GM18508 (cell line): ENCODE measurements at regions not wholly inside any gene's neighbourhood (a gene's known extent, or its start where the extent isn't known, plus 50 kb on each side); places are given as distances from the start of the nearest gene placed in this dataset.
"Not testable (repeated sequence)": the region's sequence is repeated elsewhere in the genome, so short reads cannot be mapped to it uniquely, and the experiment has no call there.

Experiments
- ATAC-seq: cut with Tn5 transposase; IDR thresholded peaks from one replicate; pipeline ENCODE4 v1.9.1; 2021; ENCODE audit warnings: moderate number of reproducible peaks; ENCODE audit not compliant: insufficient read depth, unreplicated experiment

DNA sequence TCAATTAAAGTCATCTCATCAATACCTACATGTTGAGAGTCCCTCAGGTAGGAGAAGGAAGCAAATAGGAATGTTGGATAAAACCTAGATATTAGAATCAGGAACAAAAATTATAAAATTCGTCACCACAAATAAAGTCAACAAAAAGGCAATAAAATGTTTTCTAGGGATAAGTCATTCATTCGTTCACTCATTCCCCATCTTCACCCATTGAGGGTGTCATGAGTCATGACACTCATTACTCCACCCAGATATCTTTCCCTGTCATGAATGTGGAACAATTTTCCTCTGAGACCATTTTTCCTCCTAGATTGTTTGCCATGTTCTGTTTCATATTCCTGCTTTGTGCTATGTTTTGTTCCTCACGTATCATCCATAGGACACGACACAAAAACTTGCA, 50.9 kb upstream of the OLIG3 start:
- ATAC-seq, result no peak

- no peak for ATAC-seq
Measured at GRCh38 chr6:137547186-137547585, 53.0 kb upstream of the OLIG3 start.

DNA sequence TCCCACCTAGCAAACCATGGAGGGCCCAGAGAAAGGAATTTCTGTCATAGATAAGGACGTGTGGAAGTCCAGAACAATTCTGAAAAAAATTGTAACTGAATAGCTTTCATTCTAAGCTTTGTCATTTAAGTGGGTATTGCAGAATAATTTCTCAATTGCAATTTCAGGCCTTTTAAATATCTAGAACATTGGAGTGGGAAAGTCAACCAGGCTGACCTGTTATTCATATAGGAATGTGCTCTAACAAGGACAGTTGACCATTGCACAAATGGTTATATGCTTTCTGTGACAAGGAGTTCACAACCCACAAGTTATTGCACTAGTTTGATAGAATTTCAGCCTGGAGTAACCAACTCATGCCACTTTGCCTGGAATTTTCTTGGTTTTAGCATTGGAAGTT, 53.4 kb upstream of the OLIG3 start:
- no peak for ATAC-seq

GRCh38 chr6:137549106-137549505, 54.9 kb upstream of the OLIG3 start:
- ATAC-seq, result no peak

DNA sequence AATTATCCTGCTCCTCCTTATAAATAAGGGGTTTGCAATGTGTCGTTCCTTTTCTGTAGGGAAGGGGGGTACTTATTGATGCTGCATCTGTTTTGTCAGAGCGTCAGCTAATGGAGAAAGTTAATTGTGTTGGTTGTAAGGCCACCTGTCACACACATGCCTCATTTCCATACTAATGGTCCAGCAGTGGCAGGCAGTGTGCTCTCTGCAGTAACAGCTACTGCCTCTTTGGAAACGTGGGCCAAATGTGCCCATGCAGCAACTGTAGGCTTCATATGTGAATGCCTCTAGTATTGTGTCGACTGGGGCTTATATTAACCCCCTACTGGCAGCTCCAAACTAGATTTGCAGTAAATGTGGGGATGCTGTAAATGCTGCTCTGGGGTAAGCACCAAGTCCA, 56.3 kb upstream of the OLIG3 start:
- no peak for ATAC-seq

- no peak for ATAC-seq
Measured at GRCh38 chr6:137552146-137552545, 58.0 kb upstream of the OLIG3 start.

DNA sequence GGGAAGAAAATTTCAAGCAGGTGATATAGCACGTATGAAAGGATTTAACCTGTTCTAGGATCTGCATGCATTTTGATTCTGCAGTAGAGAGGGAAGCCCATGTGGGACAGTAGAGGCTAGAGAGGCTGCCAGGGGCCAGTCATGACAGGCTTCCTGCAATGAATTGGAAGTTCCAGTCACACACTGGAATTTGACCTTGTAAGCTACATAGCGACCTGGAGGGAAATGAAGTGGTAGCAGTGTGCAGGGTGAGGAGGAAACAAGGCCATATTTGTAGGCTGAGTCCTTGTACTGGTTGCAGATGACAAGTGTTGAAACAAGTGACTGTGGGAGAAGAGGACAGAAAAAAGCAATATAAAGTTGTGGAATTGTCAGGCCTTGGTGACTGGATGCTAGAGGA, 58.6 kb upstream of the OLIG3 start:
- no peak for ATAC-seq

- not testable (repeated sequence) for ATAC-seq
Measured at GRCh38 chr6:137559521-137560183, 65.5 kb upstream of the OLIG3 start.

DNA sequence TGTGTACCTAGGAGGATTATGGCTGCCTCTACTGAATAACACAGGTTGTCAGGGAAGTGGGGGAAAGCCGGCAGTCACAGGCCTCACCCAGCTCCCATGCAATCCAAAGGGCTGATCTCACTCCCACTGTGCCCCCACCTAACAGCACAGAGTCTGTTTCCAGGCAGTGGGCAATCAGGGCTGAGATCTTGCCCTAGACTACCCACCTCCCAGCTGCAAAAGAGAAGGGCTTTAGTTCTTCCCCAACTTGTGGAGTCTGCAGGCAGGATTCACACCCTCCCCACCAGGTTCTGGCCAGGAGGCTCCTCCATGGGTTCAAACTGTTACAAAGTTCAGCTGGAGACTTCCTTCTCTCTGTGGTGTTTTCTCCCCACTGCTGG, 66.0 kb upstream of the OLIG3 start:
- ATAC-seq, result no peak

DNA sequence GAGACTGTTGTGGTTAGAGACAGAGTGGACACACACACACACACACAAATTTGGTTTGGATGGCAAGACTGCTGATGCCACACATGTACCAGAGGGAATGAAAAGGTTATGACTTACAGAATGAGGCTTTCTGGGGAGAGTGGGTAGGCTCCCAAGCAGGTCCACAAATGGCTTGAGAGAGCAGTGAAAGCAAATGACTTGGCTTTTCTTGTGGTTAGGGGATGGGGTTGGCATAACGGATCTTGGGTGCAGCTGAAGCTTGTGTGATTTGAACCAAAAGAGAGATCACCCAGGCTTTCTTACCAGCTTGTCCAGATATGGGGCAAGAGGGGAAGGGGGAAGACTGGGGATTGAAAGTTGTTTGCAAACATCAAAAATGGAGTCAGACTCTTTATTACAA, 73.9 kb upstream of the OLIG3 start:
- no peak for ATAC-seq

GRCh38 chr6:137570393-137570792, 76.2 kb upstream of the OLIG3 start:
- ATAC-seq, result no peak

DNA sequence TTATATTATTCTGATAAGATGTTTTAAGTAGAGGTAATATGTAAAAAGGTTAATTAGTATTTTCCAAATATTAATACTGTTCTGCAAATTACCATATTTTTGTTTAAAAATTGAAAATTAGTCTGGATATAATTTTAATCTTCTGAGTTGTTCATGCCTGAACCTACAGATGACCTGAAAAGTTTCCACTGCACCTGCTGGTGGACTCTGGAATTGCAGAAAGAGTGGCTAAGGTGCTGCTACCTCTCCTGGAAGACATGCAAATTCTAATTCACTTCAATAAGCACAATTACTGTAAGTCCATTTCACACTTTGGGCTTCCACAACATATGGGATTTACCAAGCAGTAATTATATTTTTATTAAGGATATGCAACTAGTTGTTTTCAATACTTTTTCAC, 77.7 kb upstream of the OLIG3 start:
- no peak for ATAC-seq

DNA sequence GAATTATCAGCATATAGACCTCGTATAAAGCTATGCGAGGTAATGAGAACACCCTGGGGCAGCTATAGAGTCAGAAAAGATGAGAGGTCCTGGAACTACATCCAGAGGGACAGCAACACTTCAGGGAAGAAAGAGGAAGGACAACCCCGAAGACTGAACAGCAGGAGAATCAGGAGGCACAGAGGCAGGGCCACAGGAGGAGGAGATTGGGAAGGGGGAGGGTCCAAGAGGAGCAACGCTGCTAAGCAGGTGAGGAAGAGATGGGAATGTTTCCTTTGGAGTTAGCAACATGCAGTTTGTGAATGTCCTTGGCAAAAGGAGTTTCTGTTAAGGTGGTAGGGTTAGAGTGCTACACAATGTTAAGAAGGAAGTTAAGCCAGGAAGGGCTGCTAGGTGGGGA, 79.5 kb upstream of the OLIG3 start:
- ATAC-seq, result no peak

DNA sequence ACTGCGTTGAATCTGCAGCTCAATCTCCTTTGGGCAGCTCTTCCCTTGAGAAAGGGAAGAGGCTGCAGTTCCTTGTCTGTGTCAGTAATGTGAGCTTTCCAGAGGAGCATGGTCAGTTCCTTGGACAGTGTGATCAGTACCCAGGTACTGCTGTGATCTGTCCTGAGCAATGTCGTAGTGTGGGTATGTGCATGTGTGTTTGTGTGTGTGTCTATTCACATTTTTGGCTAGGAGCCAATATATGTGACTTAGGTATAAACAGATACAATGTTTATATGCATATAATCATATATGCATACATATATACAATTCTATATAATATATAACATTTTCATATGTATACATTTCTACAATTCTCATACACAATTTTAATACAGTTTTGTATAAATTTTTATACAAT, 85.4 kb upstream of the OLIG3 start:
- ATAC-seq, result no peak

DNA sequence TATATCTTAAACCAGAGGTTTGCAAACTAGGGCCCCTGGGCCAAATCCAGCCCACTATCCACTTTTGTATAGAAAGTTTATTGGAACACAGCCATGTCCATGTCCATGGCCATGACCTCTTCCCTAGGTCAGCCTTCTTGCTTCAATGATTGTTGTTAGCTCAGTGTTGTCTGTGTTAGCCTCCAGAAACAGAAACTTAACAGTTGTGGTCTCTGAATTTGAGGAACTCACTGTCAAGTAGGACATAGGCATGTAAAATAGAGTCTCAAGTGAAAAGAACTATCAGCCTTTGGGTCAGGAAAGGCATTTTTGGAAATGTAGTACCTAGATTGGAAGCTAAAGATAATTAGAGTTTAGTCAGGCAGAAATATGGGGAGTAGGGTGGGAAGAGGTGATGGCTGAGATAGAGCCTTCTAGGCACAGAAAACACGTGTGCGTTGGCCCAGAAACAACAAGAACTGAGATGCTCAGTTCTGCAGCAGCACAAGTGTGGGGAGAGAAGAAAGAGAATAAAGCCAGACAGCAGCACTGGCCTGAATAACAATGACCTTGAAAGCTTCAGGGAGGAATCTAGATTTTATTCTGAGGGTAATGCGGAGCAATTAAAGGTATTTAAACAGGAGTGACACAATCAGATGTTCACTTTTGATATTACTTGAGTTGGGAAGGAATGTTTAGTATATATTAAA, 87.0 kb upstream of the OLIG3 start:
- peak; percentile 53 for ATAC-seq

GRCh38 chr6:137583519-137583918, 89.3 kb upstream of the OLIG3 start:
- ATAC-seq, result not testable (repeated sequence)

GRCh38 chr6:137588472-137588871, 94.3 kb upstream of the OLIG3 start:
- no peak for ATAC-seq

- peak; percentile 98 for ATAC-seq
Measured at GRCh38 chr6:137589067-137589848, 95.1 kb upstream of the OLIG3 start.

GRCh38 chr6:137590684-137591083, 96.5 kb upstream of the OLIG3 start:
- ATAC-seq, result no peak

- ATAC-seq, result no peak
Measured at GRCh38 chr6:137601471-137601870, 107.3 kb upstream of the OLIG3 start.
